ENCODE measurements at regions not wholly inside any gene's neighbourhood (a gene's known extent, or its start where the extent isn't known, plus 50 kb on each side); places are given as distances from the start of the nearest gene placed in this dataset.
"Not testable (repeated sequence)": the region's sequence is repeated elsewhere in the genome, so short reads cannot be mapped to it uniquely, and the experiment has no call there.

GRCh38 chr3:10732292-10732691, 83.7 kb upstream of the SLC6A11 start:
- TF ChIP-seq RARB (CRISPR knock-in tag; IDR thresholded peaks at IDR 0.05) (no peak), ZNF565 (CRISPR knock-in tag; conservative IDR thresholded peaks at IDR 0.05; ENCODE audit: low read depth) (no peak), PPARA (CRISPR knock-in tag; IDR thresholded peaks at IDR 0.05; ENCODE audit: borderline replicate concordance) (no peak), CSDC2 (CRISPR knock-in tag; IDR thresholded peaks at IDR 0.05) (no peak), TOX (CRISPR knock-in tag; IDR thresholded peaks at IDR 0.05; ENCODE audit: borderline replicate concordance) (no peak), OSR1 (CRISPR knock-in tag; IDR thresholded peaks at IDR 0.05) (no peak), TCF4 (CRISPR knock-in tag; IDR thresholded peaks at IDR 0.05; ENCODE audit: borderline replicate concordance) (no peak), ZFP30 (CRISPR knock-in tag; IDR thresholded peaks at IDR 0.05) (no peak), ZC3H10 (CRISPR knock-in tag; IDR thresholded peaks at IDR 0.05) (no peak), SNAI2 (CRISPR knock-in tag; IDR thresholded peaks at IDR 0.05) (no peak), ZNF70 (CRISPR knock-in tag; IDR thresholded peaks at IDR 0.05) (no peak), CSRNP3 (CRISPR knock-in tag; IDR thresholded peaks at IDR 0.05) (no peak), ESRRG (CRISPR knock-in tag; IDR thresholded peaks at IDR 0.05) (no peak), ZNF8 (CRISPR knock-in tag; IDR thresholded peaks at IDR 0.05) (no peak), ZFP3 (CRISPR knock-in tag; IDR thresholded peaks at IDR 0.05) (no peak)
- TF ChIP-seq, protein P1, sequence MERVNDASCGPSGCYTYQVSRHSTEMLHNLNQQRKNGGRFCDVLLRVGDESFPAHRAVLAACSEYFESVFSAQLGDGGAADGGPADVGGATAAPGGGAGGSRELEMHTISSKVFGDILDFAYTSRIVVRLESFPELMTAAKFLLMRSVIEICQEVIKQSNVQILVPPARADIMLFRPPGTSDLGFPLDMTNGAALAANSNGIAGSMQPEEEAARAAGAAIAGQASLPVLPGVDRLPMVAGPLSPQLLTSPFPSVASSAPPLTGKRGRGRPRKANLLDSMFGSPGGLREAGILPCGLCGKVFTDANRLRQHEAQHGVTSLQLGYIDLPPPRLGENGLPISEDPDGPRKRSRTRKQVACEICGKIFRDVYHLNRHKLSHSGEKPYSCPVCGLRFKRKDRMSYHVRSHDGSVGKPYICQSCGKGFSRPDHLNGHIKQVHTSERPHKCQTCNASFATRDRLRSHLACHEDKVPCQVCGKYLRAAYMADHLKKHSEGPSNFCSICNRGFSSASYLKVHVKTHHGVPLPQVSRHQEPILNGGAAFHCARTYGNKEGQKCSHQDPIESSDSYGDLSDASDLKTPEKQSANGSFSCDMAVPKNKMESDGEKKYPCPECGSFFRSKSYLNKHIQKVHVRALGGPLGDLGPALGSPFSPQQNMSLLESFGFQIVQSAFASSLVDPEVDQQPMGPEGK (CRISPR knock-in tag; IDR thresholded peaks at IDR 0.05; ENCODE audit: borderline replicate concordance): no peak
- TF ChIP-seq, protein P2, sequence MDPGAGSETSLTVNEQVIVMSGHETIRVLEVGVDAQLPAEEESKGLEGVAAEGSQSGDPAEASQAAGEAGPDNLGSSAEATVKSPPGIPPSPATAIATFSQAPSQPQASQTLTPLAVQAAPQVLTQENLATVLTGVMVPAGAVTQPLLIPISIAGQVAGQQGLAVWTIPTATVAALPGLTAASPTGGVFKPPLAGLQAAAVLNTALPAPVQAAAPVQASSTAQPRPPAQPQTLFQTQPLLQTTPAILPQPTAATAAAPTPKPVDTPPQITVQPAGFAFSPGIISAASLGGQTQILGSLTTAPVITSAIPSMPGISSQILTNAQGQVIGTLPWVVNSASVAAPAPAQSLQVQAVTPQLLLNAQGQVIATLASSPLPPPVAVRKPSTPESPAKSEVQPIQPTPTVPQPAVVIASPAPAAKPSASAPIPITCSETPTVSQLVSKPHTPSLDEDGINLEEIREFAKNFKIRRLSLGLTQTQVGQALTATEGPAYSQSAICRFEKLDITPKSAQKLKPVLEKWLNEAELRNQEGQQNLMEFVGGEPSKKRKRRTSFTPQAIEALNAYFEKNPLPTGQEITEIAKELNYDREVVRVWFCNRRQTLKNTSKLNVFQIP (CRISPR knock-in tag; IDR thresholded peaks at IDR 0.05; ENCODE audit: borderline replicate concordance, low read depth): no peak
- no peak for ATAC-seq

GRCh38 chr3:10733297-10733696, 82.7 kb upstream of the SLC6A11 start:
- no peak for ATAC-seq
- TF ChIP-seq CREB5 (CRISPR knock-in tag; IDR thresholded peaks at IDR 0.05; ENCODE audit: low read depth): no peak
- no peak for TF ChIP-seq PPARA (CRISPR knock-in tag; IDR thresholded peaks at IDR 0.05; ENCODE audit: borderline replicate concordance)
- TF ChIP-seq SNAI2 (CRISPR knock-in tag; IDR thresholded peaks at IDR 0.05): no peak
- no peak for TF ChIP-seq ZFP30 (CRISPR knock-in tag; IDR thresholded peaks at IDR 0.05)
- no peak for TF ChIP-seq GLIS3 (CRISPR knock-in tag; IDR thresholded peaks at IDR 0.05)
- no peak for TF ChIP-seq ZNF8 (CRISPR knock-in tag; IDR thresholded peaks at IDR 0.05)
- TF ChIP-seq CSDC2 (CRISPR knock-in tag; IDR thresholded peaks at IDR 0.05): no peak
- no peak for TF ChIP-seq TOX (CRISPR knock-in tag; IDR thresholded peaks at IDR 0.05; ENCODE audit: borderline replicate concordance)
- TF ChIP-seq, protein P1 (CRISPR knock-in tag; IDR thresholded peaks at IDR 0.05; ENCODE audit: borderline replicate concordance): no peak
- no peak for TF ChIP-seq ZC3H10 (CRISPR knock-in tag; IDR thresholded peaks at IDR 0.05)
- TF ChIP-seq, protein P2 (CRISPR knock-in tag; IDR thresholded peaks at IDR 0.05; ENCODE audit: borderline replicate concordance, low read depth): no peak
- no peak for TF ChIP-seq ESRRG (CRISPR knock-in tag; IDR thresholded peaks at IDR 0.05)
- no peak for TF ChIP-seq ISL1 (CRISPR knock-in tag; IDR thresholded peaks at IDR 0.05)
- no peak for TF ChIP-seq TSHZ2 (CRISPR knock-in tag; IDR thresholded peaks at IDR 0.05)
- no peak for TF ChIP-seq TCF4 (CRISPR knock-in tag; IDR thresholded peaks at IDR 0.05; ENCODE audit: borderline replicate concordance)
- TF ChIP-seq BACH2 (CRISPR knock-in tag; IDR thresholded peaks at IDR 0.05; ENCODE audit: borderline replicate concordance): no peak
- no peak for TF ChIP-seq ARNTL (CRISPR knock-in tag; IDR thresholded peaks at IDR 0.05; ENCODE audit: borderline replicate concordance, low read depth)
- TF ChIP-seq RARB (CRISPR knock-in tag; IDR thresholded peaks at IDR 0.05): no peak
- TF ChIP-seq ZNF565 (CRISPR knock-in tag; conservative IDR thresholded peaks at IDR 0.05; ENCODE audit: low read depth): no peak

GRCh38 chr3:10736444-10736843, 79.6 kb upstream of the SLC6A11 start:
- ATAC-seq: not testable (repeated sequence)
